ENCODE measurements at regions not wholly inside any gene's neighbourhood (a gene's known extent, or its start where the extent isn't known, plus 50 kb on each side); places are given as distances from the start of the nearest gene placed in this dataset.
"Not testable (repeated sequence)": the region's sequence is repeated elsewhere in the genome, so short reads cannot be mapped to it uniquely, and the experiment has no call there.

GRCh38 chr4:162475246-162475645 lies 311.4 kb upstream of the FSTL5 start:
- DNase-seq (ENCODE audit: low spot score), result no peak

GRCh38 chr4:162469977-162470376 lies 306.2 kb upstream of the FSTL5 start:
- DNase-seq (ENCODE audit: low spot score), result no peak

GRCh38 chr4:162465356-162465755 lies 301.6 kb upstream of the FSTL5 start:
- DNase-seq (ENCODE audit: low spot score), result not testable (repeated sequence)

DNA sequence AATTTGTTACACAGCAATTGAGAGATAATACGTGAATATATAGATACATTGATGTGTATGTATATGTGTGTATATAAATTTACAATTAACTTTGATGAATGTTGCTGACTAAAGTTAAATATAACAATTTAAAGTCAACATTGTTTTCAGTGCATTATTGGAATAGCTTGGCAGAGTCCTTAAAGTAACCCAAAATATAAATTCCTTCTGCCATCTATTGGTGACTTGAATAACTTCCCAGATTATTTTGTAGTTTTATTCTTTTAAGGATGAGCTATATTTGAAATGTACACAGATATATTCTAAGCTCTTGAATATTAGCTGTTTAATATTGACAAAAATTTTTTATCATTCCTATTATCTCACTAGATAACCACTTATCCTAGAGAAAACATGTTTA lies 298.2 kb upstream of the FSTL5 start:
- DNase-seq (ENCODE audit: low spot score), result no peak

GRCh38 chr4:162458051-162458450 lies 294.3 kb upstream of the FSTL5 start:
- DNase-seq (ENCODE audit: low spot score), result no peak

- no peak for DNase-seq (ENCODE audit: low spot score)
These were observed 293.5 kb upstream of the FSTL5 start for GRCh38 chr4:162457071-162457865.

DNA sequence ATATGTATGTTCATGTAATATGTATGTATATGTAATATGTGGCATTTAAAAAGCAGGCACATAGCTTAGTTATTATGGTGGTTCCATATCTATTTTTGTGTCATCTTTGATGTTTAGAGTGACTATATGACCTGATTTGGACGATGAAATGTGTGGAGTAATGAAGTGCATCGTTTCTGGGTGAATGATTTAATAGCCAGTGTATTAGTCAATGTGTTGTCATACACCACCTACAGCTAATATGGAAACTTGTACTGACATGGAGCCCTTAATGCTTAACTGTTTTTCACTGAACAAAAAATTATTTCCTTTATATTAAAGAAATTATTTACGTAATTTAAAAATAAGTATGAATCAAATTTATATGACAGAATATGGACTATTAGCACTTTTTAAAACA lies 292.3 kb upstream of the FSTL5 start:
- no peak for DNase-seq (ENCODE audit: low spot score)

DNA sequence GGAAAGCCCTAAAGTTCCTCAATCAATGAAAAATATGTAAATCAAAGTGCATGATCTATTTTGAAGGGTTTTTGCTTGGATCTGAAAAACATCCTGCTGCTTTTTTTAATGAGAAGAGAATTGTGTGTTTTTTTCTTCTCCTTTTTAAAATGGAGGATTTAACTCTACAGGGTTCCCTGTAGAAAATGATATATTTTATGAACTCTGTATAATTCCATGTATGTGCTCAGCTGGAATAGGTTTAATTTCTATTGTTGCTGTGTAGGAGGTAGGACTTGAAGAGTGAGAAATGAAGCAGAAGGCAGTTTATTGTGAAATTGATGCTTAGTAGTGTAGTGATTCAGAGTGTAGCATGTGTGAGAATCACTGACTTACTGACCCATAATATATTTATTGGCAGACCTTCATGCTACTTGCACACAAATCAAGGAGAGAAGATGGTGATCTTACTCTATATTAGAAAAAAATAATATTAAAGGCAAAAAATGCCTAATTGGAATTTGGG lies 286.8 kb upstream of the FSTL5 start:
- DNase-seq (ENCODE audit: low spot score), result no peak

- no peak for DNase-seq (ENCODE audit: low spot score)
These were observed 279.7 kb upstream of the FSTL5 start for GRCh38 chr4:162443510-162443909.

- no peak for DNase-seq (ENCODE audit: low spot score)
These were observed 278.3 kb upstream of the FSTL5 start for GRCh38 chr4:162442128-162442527.

GRCh38 chr4:162422312-162422711 lies 258.5 kb upstream of the FSTL5 start:
- DNase-seq (ENCODE audit: low spot score), result no peak

GRCh38 chr4:162410854-162411253 lies 247.1 kb upstream of the FSTL5 start:
- no peak for DNase-seq (ENCODE audit: low spot score)

- no peak for DNase-seq (ENCODE audit: low spot score)
These were observed 245.2 kb upstream of the FSTL5 start for GRCh38 chr4:162409048-162409447.

DNA sequence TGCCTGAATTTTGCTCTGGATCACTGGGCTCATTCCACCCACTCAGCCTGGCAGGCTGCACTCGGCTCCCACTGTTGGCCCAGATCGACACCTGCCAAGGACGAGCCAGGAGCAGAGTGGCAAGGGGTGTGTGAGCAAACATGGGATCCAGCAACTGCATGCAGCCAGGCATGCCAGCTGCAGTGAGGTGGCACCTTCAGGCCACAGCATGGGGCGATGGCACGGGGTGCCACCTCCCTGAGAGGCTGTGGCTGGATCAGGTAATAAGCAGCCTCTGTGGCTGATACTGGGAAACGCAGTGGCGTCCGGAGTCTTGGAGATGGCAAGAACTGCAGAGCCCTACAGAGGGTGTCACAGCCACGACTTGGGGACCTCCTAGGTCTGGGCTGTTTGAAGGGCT lies 244.5 kb upstream of the FSTL5 start:
- no peak for DNase-seq (ENCODE audit: low spot score)

- no peak for DNase-seq (ENCODE audit: low spot score)
These were observed 243.0 kb upstream of the FSTL5 start for GRCh38 chr4:162406637-162407365.

DNA sequence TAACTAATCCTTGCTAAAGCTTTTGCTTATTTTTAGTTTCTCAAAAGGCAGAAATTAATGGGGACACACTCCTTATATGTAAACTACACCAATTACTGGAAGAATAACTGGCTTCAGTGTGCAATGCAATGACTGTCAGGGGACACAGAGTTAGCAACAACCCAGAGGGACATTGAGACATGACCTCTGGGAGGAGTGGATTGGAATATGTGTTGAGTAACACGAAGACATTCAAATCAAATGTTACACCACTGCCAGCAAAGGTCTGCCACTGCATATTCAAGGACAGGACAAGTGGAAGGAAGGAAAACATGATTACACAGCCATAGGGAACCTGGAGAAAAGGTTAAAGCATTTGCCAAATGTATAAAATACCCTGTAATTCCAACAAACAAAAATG lies 240.1 kb upstream of the FSTL5 start:
- DNase-seq (ENCODE audit: low spot score), result no peak

GRCh38 chr4:162403419-162403818 lies 239.6 kb upstream of the FSTL5 start:
- no peak for DNase-seq (ENCODE audit: low spot score)

DNA sequence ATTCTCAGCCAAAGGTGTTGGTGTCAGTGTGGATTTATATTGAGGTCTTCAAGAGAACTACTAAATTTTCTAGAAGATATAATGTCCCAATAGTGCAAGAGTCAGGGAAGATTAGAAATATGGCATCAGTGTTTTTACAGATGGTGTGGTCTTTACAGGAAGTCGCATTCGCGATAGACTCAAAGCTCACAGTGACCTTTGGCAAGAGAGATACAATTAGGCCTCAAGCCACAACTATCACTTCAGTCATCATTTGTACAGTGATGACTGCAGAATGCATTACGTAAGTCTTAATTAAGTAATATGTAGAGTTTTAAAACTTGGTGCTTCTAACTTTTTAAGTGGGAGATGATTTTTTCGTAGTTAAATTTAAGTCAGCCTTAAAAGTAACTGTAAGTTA lies 237.2 kb upstream of the FSTL5 start:
- DNase-seq (ENCODE audit: low spot score), result no peak

DNA sequence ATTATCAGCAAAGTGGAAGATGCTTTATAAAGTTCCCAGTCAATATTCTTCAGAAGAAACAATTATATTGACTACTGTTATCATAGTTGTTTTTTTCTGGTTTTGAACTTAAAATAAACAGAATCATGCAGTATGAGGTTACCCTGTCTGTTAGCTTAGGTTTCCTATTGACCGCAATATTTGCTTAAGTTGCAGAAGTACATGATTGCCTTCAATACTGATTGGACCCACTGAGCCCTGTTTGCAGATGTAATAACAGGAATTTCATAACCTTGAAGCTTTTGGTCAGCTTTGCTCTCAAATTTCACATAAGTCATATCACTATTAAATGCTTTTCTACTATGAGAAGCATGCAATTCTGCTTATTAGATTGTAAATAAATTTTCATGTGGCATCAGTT lies 229.1 kb upstream of the FSTL5 start:
- no peak for DNase-seq (ENCODE audit: low spot score)

DNA sequence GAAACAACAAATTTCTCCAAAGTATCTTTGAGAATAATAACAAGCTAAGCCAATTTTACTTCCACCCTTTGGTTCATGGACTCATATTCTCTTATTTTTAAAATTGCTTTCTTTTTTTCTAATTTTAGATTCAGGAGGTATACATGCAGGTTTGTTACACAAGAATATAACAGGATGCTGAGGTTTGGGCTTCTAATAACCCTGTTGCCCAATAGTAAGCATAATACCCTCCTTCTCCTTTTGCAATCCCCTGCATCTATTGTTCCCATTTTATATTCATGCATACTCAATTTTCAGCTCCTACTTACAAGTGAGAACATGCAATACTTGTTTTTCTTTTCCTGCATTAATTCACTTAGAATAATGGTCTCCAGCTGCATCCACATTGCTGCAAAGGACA lies 202.3 kb upstream of the FSTL5 start:
- no peak for DNase-seq (ENCODE audit: low spot score)

GRCh38 chr4:162364651-162365050 lies 200.9 kb upstream of the FSTL5 start:
- DNase-seq (ENCODE audit: low spot score), result no peak

GRCh38 chr4:162360369-162361149 lies 196.8 kb upstream of the FSTL5 start:
- DNase-seq (ENCODE audit: low spot score), result no peak
